ENCODE measurements at regions not wholly inside any gene's neighbourhood (a gene's known extent, or its start where the extent isn't known, plus 50 kb on each side); places are given as distances from the start of the nearest gene placed in this dataset.
"Not testable (repeated sequence)": the region's sequence is repeated elsewhere in the genome, so short reads cannot be mapped to it uniquely, and the experiment has no call there.

DNA sequence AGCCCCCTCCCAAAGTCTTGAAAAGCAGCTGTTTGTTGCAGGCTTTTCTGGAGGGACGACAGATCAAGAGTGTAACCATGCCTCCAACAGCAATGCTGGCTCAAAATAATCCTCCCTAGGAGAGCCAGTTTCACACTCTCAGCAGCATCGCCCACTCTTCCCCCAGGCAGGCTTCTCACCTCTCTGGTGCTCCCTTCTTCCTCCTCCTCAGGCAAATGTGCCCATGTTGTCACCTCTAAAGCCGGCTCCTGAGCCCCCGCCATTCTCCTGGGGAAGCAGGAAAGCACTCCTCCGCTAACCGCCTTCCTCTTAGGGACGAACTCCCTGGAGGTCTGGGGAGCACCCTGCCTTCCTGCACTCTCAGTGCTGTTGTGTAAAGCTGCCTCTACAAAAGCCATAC is 98.9 kb upstream of the SGCG start:
- DNase-seq (ENCODE audit: low spot score): no peak
- ATAC-seq: no peak

DNA sequence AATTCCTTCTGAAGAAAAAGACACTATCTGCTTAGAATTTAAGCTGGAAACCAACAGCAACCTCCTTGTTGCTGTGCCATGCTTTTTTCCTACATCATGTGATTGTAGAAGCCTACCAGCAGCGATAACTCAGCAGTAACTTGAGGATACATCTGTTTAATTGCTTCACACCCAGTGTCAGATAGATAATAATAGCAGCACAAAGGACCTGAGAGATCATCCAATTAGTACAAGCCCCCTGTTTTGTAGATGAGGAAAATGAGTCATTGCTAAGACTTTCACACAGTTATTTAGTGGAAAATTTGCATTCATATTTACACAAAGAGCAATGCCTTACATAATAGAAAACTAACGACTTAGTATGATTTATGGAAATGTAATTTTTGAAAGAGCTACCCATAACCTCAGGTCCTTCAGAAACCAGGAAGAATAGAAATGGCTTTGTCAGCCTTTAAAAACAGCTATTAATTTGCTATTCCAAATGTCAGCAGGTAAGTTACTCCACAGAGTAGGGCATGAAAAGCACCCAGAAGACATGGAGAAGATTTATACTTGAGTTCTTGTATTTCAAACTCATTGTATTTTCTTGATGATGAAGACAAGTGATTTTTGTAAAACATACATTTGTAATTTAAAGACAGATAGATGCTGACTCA is 93.7 kb upstream of the SGCG start:
- ATAC-seq: no peak
- DNase-seq (ENCODE audit: low spot score): no peak

DNA sequence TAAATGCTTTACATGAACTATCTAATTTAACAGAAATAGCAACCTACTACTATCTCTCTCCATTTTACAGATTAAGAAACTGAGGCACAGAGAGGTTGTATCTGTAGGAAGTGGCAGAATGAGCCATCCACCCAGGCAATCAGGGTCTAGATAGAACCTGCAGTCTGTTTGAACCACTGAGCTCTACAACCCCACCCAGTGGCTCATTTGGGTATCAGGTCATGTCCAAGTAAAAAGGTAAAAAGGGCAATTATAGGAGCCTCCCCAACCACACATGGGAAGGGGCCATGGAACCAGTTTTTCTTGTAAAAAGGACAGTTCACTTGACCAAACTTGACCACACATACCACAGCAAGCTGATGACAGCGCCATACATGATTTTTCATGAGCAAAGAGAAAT is 92.9 kb upstream of the SGCG start:
- peak; percentile 73 for ATAC-seq

DNA sequence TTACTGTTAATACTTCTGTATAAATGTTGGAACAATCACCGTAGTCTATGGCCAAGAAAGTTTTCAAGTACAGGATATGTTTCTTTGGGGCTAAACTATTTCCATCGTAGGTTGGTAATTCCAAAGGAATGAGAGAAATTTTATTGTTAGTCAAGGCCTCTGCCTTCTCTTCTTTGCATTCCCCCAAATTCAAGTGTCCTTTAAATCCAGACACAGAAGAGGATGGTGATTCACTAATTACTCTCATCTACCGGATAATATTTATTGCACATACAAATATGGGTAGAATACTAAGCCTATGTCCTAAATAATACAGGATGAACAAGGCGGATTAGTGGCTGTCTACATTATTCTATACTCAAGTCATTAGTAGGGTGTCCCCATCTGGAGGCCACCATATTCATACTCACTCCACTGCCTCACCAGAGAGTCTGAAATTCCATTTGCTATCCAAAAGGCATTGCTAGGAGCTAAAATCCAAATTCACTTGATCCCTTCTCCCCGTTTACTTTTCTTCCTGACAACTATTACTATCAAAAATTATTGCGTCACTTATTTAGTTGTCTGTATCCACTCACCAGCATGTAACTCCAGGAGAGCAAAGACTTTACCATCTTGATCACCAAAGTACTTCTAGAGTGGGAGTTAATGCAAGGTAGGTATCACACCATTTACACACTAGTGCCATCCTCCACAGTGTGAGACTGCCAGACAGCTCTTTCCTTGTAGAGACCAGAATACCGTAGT is 82.4 kb upstream of the SGCG start:
- no peak for ATAC-seq
- no peak for DNase-seq (ENCODE audit: low spot score)

More for the DNA sequence above, 92.9 kb upstream of the SGCG start:
- no peak for DNase-seq (ENCODE audit: low spot score)

DNA sequence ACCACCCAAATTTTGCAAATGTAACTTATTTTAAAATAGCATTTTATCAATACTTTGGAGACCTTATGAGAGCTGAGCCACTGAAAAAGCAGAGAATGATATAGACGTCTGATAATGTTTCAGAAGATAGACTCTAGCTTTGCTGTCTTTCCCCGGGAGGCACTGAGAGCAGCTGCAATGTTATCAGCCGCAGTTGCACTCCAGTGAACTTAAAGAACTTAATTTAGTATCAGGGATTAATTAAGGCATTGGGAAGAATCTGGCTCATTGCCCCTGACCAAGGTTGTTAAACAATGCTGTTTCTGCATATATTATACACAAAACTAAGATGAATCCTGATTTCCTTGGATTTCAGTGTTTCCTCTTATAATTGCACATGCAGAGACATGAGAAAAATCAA is 75.7 kb upstream of the SGCG start:
- DNase-seq (ENCODE audit: low spot score) (no peak), ATAC-seq (no peak)

DNA sequence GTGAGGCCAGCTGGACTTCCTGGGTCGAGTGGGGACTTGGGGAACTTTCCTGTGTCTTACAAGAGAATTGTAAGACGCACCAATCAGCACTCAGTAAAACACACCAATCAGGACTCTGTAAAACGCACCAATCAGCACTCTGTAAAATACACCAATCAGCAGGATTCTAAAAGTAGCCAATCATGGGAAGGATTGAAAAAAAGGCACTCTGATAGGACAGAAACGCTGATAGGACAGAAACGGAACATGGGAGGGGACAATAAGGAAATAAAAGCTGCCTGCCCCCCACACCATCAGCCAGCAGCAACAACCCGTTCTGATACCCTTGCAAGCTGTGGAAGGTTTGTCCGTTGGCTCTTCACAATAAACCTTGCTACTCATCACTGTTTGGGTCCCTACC is 73.1 kb upstream of the SGCG start:
- no peak for ATAC-seq
- DNase-seq (ENCODE audit: low spot score): no peak

DNA sequence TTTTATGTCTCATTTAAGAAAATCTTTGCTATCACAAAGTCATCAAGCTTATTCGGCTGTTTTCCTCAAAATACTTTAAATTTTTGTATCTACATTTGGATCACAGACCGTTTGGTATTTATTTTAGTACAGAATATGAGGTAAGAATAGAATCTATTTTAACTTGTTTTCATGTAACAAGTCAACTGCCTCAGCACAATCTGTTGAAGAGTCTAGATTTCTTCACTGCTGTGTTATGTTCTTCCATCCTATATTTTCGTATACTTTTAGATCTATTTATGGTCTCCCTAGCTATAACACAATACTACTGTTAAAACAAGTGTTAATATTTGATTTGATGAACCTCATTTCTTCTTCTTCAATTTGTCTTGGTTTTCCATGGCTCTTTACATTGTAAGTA is 61.6 kb upstream of the SGCG start:
- DNase-seq (ENCODE audit: low spot score) (no peak), ATAC-seq (no peak)

DNA sequence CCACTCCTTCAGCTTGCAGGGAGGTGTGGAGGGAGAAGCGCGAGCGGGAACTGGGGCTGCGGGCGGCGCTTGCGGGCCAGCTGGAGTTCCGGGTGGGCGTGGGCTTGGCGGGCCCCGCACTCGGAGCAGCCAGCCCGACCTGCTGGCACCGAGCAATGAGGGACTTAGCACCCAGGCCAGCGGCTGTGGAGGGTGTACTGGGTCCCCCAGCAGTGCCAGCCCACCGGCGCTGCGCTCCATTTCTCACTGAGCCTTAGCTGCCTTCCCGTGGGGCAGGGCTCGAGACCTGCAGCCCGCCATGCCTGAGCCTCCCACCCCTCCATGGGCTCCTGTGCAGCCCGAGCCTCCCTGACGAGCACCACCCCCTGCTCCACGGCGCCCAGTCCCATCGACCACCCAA is 53.2 kb upstream of the SGCG start:
- ATAC-seq; DNase-seq (ENCODE audit: low spot score): not testable (repeated sequence)

DNA sequence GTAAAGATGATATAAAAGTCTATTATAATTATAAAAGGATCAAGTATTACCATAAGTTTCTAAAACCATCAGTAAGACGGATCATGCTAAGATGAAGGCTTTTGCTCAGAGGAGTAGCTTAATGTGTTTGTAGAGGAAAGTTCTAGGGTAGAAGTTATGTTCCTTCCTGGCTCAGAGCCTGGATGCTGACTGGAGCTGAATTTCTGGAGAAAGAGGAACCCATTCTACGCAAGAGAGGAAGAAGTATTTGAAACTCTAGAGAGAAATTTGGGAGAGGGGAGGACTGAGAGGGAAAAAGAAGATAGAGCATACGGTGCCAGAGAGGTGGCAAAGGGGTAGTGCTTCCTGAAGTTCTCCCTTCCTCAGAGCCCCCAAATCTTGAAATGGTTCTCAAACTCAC is 51.4 kb upstream of the SGCG start:
- ATAC-seq: no peak
- DNase-seq (ENCODE audit: low spot score): no peak
